Rectal smooth muscle tissue (tissue), 1 donor: ENCODE measurements at regions not wholly inside any gene's neighbourhood (a gene's known extent, or its start where the extent isn't known, plus 50 kb on each side); places are given as distances from the start of the nearest gene placed in this dataset.

Experiments
- H3K27ac ChIP-seq: one replicate; pipeline ENCODE4 v1.7.0; 2013; ENCODE audit warnings: low read depth, low read length, inconsistent platforms
- H3K27me3 ChIP-seq: one replicate; pipeline ENCODE4 v1.7.0; 2013; ENCODE audit warnings: low read length; ENCODE audit not compliant: control insufficient read depth, insufficient read depth
- H3K36me3 ChIP-seq: one replicate; pipeline ENCODE4 v1.7.0; 2013; ENCODE audit warnings: low read length; ENCODE audit not compliant: control insufficient read depth, insufficient read depth
- H3K4me1 ChIP-seq: one replicate; pipeline ENCODE4 v1.7.0; 2013; ENCODE audit warnings: low read length; ENCODE audit not compliant: control insufficient read depth, insufficient read depth
- H3K4me3 ChIP-seq: one replicate; pipeline ENCODE4 v1.7.0; 2013; ENCODE audit warnings: low read length
- H3K9ac ChIP-seq: one replicate; pipeline ENCODE4 v1.7.0; 2013; ENCODE audit warnings: low read length

- Histone ChIP-seq H3K36me3 (no peaks in the 10 kb centered on the region), H3K27ac (no peak overlapping the region), H3K9ac (no peak overlapping the region), H3K4me1 (no peaks in the 10 kb centered on the region), H3K27me3 (no peaks in the 10 kb centered on the region), H3K4me3 (no peak overlapping the region)
Measured at GRCh38 chrX:20369468-20369867, 102.8 kb upstream of the RPS6KA3 start.

- no peak overlapping the region for H3K4me3 ChIP-seq
- peaks cover 6% of the 10 kb centered on the region for H3K4me1 ChIP-seq
- H3K36me3 ChIP-seq: no peaks in the 10 kb centered on the region
- H3K27me3 ChIP-seq: no peaks in the 10 kb centered on the region
- H3K27ac ChIP-seq: no peak overlapping the region
- no peak overlapping the region for H3K9ac ChIP-seq
Measured at GRCh38 chrX:20364238-20364637, 97.5 kb upstream of the RPS6KA3 start.

- Histone ChIP-seq H3K27ac (peak overlapping the region; percentile 46), H3K4me1 (peaks cover 6% of the 10 kb centered on the region), H3K36me3 (no peaks in the 10 kb centered on the region), H3K4me3 (no peak overlapping the region), H3K27me3 (no peaks in the 10 kb centered on the region), H3K9ac (no peak overlapping the region)
Measured at GRCh38 chrX:20363275-20363674, 96.6 kb upstream of the RPS6KA3 start.

- H3K27ac ChIP-seq: peak overlapping the region; percentile 46
- H3K4me3 ChIP-seq: peak overlapping the region; percentile 20
- H3K36me3 ChIP-seq: no peaks in the 10 kb centered on the region
- no peak overlapping the region for H3K9ac ChIP-seq
- H3K4me1 ChIP-seq: peaks cover 6% of the 10 kb centered on the region
- no peaks in the 10 kb centered on the region for H3K27me3 ChIP-seq
Measured at GRCh38 chrX:20362268-20363267, 95.9 kb upstream of the RPS6KA3 start.

GRCh38 chrX:20361890-20362262, 95.2 kb upstream of the RPS6KA3 start:
- Histone ChIP-seq H3K27ac (peak overlapping the region; percentile 46), H3K27me3 (no peaks in the 10 kb centered on the region), H3K4me3 (no peak overlapping the region), H3K36me3 (no peaks in the 10 kb centered on the region), H3K4me1 (peaks cover 6% of the 10 kb centered on the region), H3K9ac (no peak overlapping the region)

GRCh38 chrX:20361081-20361889, 94.6 kb upstream of the RPS6KA3 start:
- Histone ChIP-seq H3K36me3 (no peaks in the 10 kb centered on the region), H3K27me3 (no peaks in the 10 kb centered on the region), H3K27ac (no peak overlapping the region), H3K9ac (no peak overlapping the region), H3K4me3 (no peak overlapping the region), H3K4me1 (peaks cover 6% of the 10 kb centered on the region)

- no peak overlapping the region for H3K27ac ChIP-seq
- no peaks in the 10 kb centered on the region for H3K4me1 ChIP-seq
- H3K36me3 ChIP-seq: no peaks in the 10 kb centered on the region
- no peak overlapping the region for H3K9ac ChIP-seq
- H3K4me3 ChIP-seq: no peak overlapping the region
- H3K27me3 ChIP-seq: no peaks in the 10 kb centered on the region
Measured at GRCh38 chrX:20355187-20355586, 88.5 kb upstream of the RPS6KA3 start.

- Histone ChIP-seq H3K9ac (no peak overlapping the region), H3K27me3 (no peaks in the 10 kb centered on the region), H3K27ac (no peak overlapping the region), H3K4me1 (no peaks in the 10 kb centered on the region), H3K4me3 (no peak overlapping the region), H3K36me3 (no peaks in the 10 kb centered on the region)
Measured at GRCh38 chrX:20354505-20354904, 87.8 kb upstream of the RPS6KA3 start.

- H3K36me3 ChIP-seq: no peaks in the 10 kb centered on the region
- H3K4me3 ChIP-seq: no peak overlapping the region
- H3K27me3 ChIP-seq: no peaks in the 10 kb centered on the region
- no peak overlapping the region for H3K9ac ChIP-seq
- no peak overlapping the region for H3K27ac ChIP-seq
- H3K4me1 ChIP-seq: no peaks in the 10 kb centered on the region
Measured at GRCh38 chrX:20352935-20353336, 86.2 kb upstream of the RPS6KA3 start.

- Histone ChIP-seq H3K27ac (no peak overlapping the region), H3K27me3 (no peaks in the 10 kb centered on the region), H3K4me3 (no peak overlapping the region), H3K36me3 (no peaks in the 10 kb centered on the region), H3K4me1 (peaks cover 3% of the 10 kb centered on the region), H3K9ac (no peak overlapping the region)
Measured at GRCh38 chrX:20352504-20352903, 85.8 kb upstream of the RPS6KA3 start.

GRCh38 chrX:20350596-20350995, 83.9 kb upstream of the RPS6KA3 start:
- Histone ChIP-seq H3K27me3 (no peaks in the 10 kb centered on the region), H3K27ac (no peak overlapping the region), H3K4me3 (no peak overlapping the region), H3K4me1 (peaks cover 5% of the 10 kb centered on the region), H3K36me3 (no peaks in the 10 kb centered on the region), H3K9ac (no peak overlapping the region)

GRCh38 chrX:20348139-20348538, 81.4 kb upstream of the RPS6KA3 start:
- Histone ChIP-seq H3K4me1 (peaks cover 5% of the 10 kb centered on the region), H3K9ac (no peak overlapping the region), H3K4me3 (no peak overlapping the region), H3K27ac (no peak overlapping the region), H3K27me3 (no peaks in the 10 kb centered on the region), H3K36me3 (no peaks in the 10 kb centered on the region)
